Psoas muscle (tissue), 7 donors: ENCODE measurements at regions not wholly inside any gene's neighbourhood (a gene's known extent, or its start where the extent isn't known, plus 50 kb on each side); places are given as distances from the start of the nearest gene placed in this dataset.

ENCODE experiments used
- ATAC-seq, 4 donors: fragments of 200-7000 bp; cut with Tn5 transposase; one replicate each; pipeline ENCODE4 v1.9.1; 2020; ENCODE audit warnings: moderate library complexity in 3 of 4, mild to moderate bottlenecking in 2 of 4
- DNase-seq, 2 donors: peaks; one replicate each; pipeline ENCODE4 v3.0.0-alpha.2; 2020
- H3K27ac ChIP-seq: fragments of 200-600 bp; one replicate; pipeline ENCODE4 v1.8.0; 2022
- H3K27me3 ChIP-seq, 3 donors: fragments of 200-600 bp in 1 of 3; one replicate each; pipeline versions ENCODE4 v1.6.1 to v1.8.0; 2013 to 2022; ENCODE audit warnings: low read length in 2 of 3, mild to moderate bottlenecking in 2 of 3, moderate library complexity in 1 of 3; ENCODE audit not compliant: insufficient read depth in 3 of 3
- H3K36me3 ChIP-seq, 2 donors: fragments of 200-600 bp in 1 of 2; one replicate each; pipeline versions ENCODE4 v1.6.1 to v1.8.0; 2013 to 2022; ENCODE audit warnings: low read depth in 1 of 2, mild to moderate bottlenecking in 1 of 2, moderate library complexity in 1 of 2; ENCODE audit not compliant: insufficient read depth in 1 of 2
- H3K4me1 ChIP-seq: fragments of 200-600 bp; one replicate; pipeline ENCODE4 v1.8.0; 2022
- H3K4me3 ChIP-seq: fragments of 200-600 bp; one replicate; pipeline ENCODE4 v1.8.0; 2022; ENCODE audit warnings: mild to moderate bottlenecking
- H3K9me3 ChIP-seq: fragments of 200-600 bp; one replicate; pipeline ENCODE4 v1.8.0; 2022
- WGBS, 3 donors: extraction: QIAGEN DNeasy Blood & Tissue Kit; methylation state at CpG; one replicate each; pipeline versions ENCODE4 v1.1.6 to v1.1.7; 2013; 5-methylcytosine and 5-hydroxymethylcytosine counted together
- intact Hi-C, 2 donors: fragments of 100-400 bp; cut with DNase I; formaldehyde crosslinking; loops; one replicate each; pipeline versions ENCODE4 v1.11.0 to v1.14.2; 2022
- TF ChIP-seq, protein P1 (sequence below): fragments of 200-600 bp; IDR thresholded peaks from one replicate; pipeline ENCODE4 v1.8.0; 2022; ENCODE audit warnings: antibody characterized with exemption
- donor health status: healthy with polysubstance abuse.
- donor health status: DM: no; HTN: no; CAD: no; lungs with moderate emphysema.
- donor health status: Bipolar disorder and iron deficiency.
- donor health status: healthy.
- donor health status: DM: yes; HTN: yes; CAD: no.
- donor health status: DM: no; HTN: no; CAD: no.
- donor health status: DM: yes; HTN: yes; CAD: no.

DNA sequence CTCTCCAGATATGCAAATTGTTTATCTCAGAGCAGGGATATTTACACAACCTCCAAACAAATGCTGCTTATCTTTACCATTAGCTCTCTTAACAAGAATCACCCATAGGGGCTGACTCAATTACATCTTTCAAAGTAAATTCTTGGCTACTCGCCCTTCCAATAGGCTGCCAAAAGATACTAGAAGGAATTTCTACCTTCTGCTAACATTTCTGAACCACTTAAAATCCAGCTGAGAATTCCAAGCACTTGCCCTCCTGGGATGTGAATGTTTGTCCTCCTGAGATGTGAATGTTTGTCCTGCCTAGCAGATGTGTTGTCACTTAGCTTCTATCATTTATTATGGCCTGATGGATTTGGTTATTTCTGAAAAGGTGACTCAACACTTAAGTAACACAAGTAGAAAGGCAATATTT is 388.0 kb downstream of the GJA1 start:
- H3K9me3 ChIP-seq = peaks cover 9% of the 10 kb centered on the region
- TF ChIP-seq, protein P1, sequence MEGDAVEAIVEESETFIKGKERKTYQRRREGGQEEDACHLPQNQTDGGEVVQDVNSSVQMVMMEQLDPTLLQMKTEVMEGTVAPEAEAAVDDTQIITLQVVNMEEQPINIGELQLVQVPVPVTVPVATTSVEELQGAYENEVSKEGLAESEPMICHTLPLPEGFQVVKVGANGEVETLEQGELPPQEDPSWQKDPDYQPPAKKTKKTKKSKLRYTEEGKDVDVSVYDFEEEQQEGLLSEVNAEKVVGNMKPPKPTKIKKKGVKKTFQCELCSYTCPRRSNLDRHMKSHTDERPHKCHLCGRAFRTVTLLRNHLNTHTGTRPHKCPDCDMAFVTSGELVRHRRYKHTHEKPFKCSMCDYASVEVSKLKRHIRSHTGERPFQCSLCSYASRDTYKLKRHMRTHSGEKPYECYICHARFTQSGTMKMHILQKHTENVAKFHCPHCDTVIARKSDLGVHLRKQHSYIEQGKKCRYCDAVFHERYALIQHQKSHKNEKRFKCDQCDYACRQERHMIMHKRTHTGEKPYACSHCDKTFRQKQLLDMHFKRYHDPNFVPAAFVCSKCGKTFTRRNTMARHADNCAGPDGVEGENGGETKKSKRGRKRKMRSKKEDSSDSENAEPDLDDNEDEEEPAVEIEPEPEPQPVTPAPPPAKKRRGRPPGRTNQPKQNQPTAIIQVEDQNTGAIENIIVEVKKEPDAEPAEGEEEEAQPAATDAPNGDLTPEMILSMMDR = no peak
- H3K36me3 ChIP-seq = no peaks in the 10 kb centered on the region
- no peak overlapping the region for H3K4me3 ChIP-seq
- no peaks in the 10 kb centered on the region for H3K27me3 ChIP-seq
- no peak for ATAC-seq
- H3K4me1 ChIP-seq = no peaks in the 10 kb centered on the region
- intact Hi-C loops = no loop called here
- WGBS, 3 donors = 22 to 42% (median 38%) methylated on average over 1 of the region's 1 CpG
- no peak for DNase-seq
- no peak overlapping the region for H3K27ac ChIP-seq

GRCh38 chr6:121826156-121826810 is 390.8 kb downstream of the GJA1 start:
- Histone ChIP-seq H3K4me1 (no peaks in the 10 kb centered on the region), H3K9me3 (no peaks in the 10 kb centered on the region), H3K4me3 (no peak overlapping the region), H3K27me3 (no peaks in the 10 kb centered on the region), H3K36me3 (no peaks in the 10 kb centered on the region), H3K27ac (no peak overlapping the region)
- DNase-seq (no peak), ATAC-seq (no peak)
- 71 to 81% (median 73%) methylated on average over 4 of the region's 4 CpGs for WGBS, 3 donors
- TF ChIP-seq, protein P1 = no peak
- intact Hi-C loops = no loop called here

DNA sequence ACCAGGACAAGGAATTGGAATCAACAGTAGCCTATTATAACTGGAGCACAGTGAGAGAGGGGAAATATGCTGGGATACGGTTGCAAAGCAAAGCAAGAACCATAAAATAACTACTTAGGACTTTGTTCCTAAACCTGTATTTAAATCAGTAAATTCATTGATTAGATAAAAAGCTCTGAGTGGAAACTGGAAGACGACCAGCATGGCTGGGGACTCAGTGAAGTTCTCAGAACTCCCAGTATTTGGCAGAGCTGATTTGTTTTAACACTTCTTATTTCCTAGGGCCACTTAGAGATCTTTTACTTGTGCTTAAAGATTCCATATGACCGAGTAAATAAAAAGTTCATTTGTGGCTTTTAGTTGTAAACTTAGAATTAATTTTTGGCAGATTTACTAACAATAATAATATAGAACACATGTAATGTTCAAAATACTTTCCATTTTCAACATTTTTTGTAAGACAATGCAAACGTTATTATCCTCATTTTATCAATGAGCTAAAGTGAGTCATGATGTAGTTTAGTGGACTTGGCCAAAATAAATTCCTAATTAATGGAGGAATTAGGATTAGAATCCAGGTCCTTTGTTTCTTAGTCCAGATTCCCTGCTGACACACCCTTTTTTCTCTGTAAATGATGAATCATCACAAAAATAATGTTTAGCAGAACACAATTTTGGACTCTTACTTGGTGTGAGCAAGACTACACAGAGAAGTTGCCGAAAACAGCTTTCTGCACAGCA is 392.9 kb downstream of the GJA1 start:
- DNase-seq (no peak), ATAC-seq (no peak)
- 57 to 61% (median 57%) methylated on average over 5 of the region's 5 CpGs for WGBS, 3 donors
- intact Hi-C loops = no loop called here
- Histone ChIP-seq H3K4me3 (no peak overlapping the region), H3K4me1 (no peaks in the 10 kb centered on the region), H3K27me3 (no peaks in the 10 kb centered on the region), H3K9me3 (no peaks in the 10 kb centered on the region), H3K27ac (no peak overlapping the region), H3K36me3 (no peaks in the 10 kb centered on the region)
- TF ChIP-seq, protein P1 = no peak

DNA sequence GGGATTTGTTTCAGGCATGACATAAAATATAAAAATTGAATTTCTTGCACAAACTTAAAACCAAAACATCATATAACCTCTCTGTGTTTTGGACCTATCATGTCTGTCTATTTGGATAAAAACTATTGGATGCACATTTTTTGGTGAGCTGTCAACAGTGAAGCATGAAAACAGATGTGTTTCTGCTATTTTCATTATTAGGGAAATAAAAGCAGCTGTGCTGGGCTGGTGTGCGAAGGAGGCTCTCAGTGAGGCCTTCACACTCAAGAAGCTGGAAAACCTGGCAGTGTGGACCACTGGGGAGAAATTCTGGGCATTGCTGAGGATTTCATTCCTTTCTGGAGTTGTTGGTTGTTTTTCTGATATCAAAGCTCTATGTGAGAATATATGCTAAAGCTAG is 395.3 kb downstream of the GJA1 start:
- H3K9me3 ChIP-seq = no peaks in the 10 kb centered on the region
- ATAC-seq (no peak), DNase-seq (no peak)
- no peak overlapping the region for H3K4me3 ChIP-seq
- H3K36me3 ChIP-seq = no peaks in the 10 kb centered on the region
- 20 to 41% (median 39%) methylated on average over 1 of the region's 1 CpG for WGBS, 3 donors
- H3K4me1 ChIP-seq = no peaks in the 10 kb centered on the region
- no peak overlapping the region for H3K27ac ChIP-seq
- TF ChIP-seq, protein P1 = no peak
- intact Hi-C loops = no loop called here
- H3K27me3 ChIP-seq = no peaks in the 10 kb centered on the region
